HCT116 (cell line): ENCODE measurements at regions not wholly inside any gene's neighbourhood (a gene's known extent, or its start where the extent isn't known, plus 50 kb on each side); places are given as distances from the start of the nearest gene placed in this dataset.

Source experiments
- ATAC-seq: fragments of 200-7000 bp; cut with Tn5 transposase; 2 replicates; pipeline ENCODE4 v1.9.1; 2020; ENCODE audit warnings: mild to moderate bottlenecking, moderate library complexity
- BruUV-seq: library from RNA; stranded (reverse); fragments of 400-500 nt; replicated peaks from 2 replicates; lab custom pipeline; 2021; lab: Mats Ljungman, UMichigan
- CTCF ChIA-PET: fragments of 300-600 bp; sonication (Branson Sonifier 250); formaldehyde crosslinking; loops from one replicate; lab custom pipeline; 2021; ENCODE audit warnings: antibody characterized with exemption; lab: Charles Lee
- POLR2A ChIA-PET: fragments of 300-600, 350-600 bp; sonication (Branson Sonifier 250); formaldehyde crosslinking; loops from one replicate; lab custom pipeline; 2021; ENCODE audit warnings: antibody characterized with exemption; lab: Charles Lee
- RAD21 ChIA-PET, 2 experiments: fragments of 300-600 bp; sonication (Branson Sonifier 250); formaldehyde crosslinking; loops; one replicate each; lab custom pipeline; 2023; ENCODE audit warnings: low total read pairs in 2 of 2; ENCODE audit not compliant: uncharacterized antibody in 2 of 2, unreplicated experiment in 2 of 2, low non-redundant PET in 1 of 2; lab: Charles Lee
- DNase-seq: peaks from one replicate; pipeline ENCODE4 v3.0.0-alpha.2; 2010; ENCODE audit warnings: low read depth, low spot score
- H2AFZ ChIP-seq: fragments of 200-600 bp; shearing (Covaris generic), sonication (generic); 2 replicates; pipeline ENCODE4 v1.6.1; 2017; ENCODE audit warnings: low read depth, mixed run types, mixed read lengths, antibody characterized with exemption, low read length; ENCODE audit not compliant: poor library complexity, severe bottlenecking
- H3K27ac ChIP-seq: 2 replicates; pipeline ENCODE4 v1.5.1; 2012; ENCODE audit warnings: low read depth, low read length
- H3K27me3 ChIP-seq: fragments of 200-600 bp; sonication (generic); 2 replicates; pipeline ENCODE4 v1.6.1; 2016; ENCODE audit warnings: mixed run types, low read length, mixed read lengths; ENCODE audit not compliant: insufficient read depth
- H3K36me3 ChIP-seq, 2 experiments: fragments of 200-500 bp in 1 of 2; fragments of 200-600 bp in 1 of 2; sonication (Bioruptor generic) in 1 of 2; sonication (generic) in 1 of 2; 2 replicates each; pipeline versions ENCODE4 v1.5.1 to v1.6.1; 2014 to 2016; ENCODE audit warnings: low read length in 2 of 2, inconsistent platforms in 1 of 2, mixed read lengths in 1 of 2, mixed run types in 1 of 2; ENCODE audit not compliant: insufficient read depth in 2 of 2, control insufficient read depth in 1 of 2
- H3K4me1 ChIP-seq, 2 experiments: fragments of 200-600 bp in 1 of 2; sonication (generic) in 1 of 2; 2 replicates each; pipeline versions ENCODE4 v1.5.1 to v1.6.1; 2012 to 2017; ENCODE audit warnings: low read length in 2 of 2, inconsistent platforms in 1 of 2, mild to moderate bottlenecking in 1 of 2, mixed read lengths in 1 of 2, mixed run types in 1 of 2, moderate library complexity in 1 of 2; ENCODE audit not compliant: insufficient read depth in 2 of 2, control insufficient read depth in 1 of 2
- H3K4me2 ChIP-seq: fragments of 200-600 bp; sonication (generic); 2 replicates; pipeline ENCODE4 v1.6.1; 2017; ENCODE audit warnings: mixed run types, low read length, mixed read lengths
- H3K4me3 ChIP-seq, 2 experiments: fragments of 200-600 bp in 1 of 2; sonication (generic) in 1 of 2; replicated peaks in 1 of 2; 2 replicates each; pipeline ENCODE4 v1.5.1; 2011 to 2016; ENCODE audit warnings: low read length in 2 of 2, control low read depth in 1 of 2, low read depth in 1 of 2, mild to moderate bottlenecking in 1 of 2, mixed read lengths in 1 of 2, mixed run types in 1 of 2
- H3K79me2 ChIP-seq: fragments of 200-600 bp; sonication (generic); 2 replicates; pipeline ENCODE4 v1.6.1; 2017; ENCODE audit warnings: mild to moderate bottlenecking, mixed run types, low read length, moderate library complexity, mixed read lengths; ENCODE audit not compliant: insufficient read depth
- H3K9ac ChIP-seq: fragments of 200-600 bp; sonication (generic); 2 replicates; pipeline ENCODE4 v1.6.1; 2016; ENCODE audit warnings: low read length, mixed read lengths
- H3K9me2 ChIP-seq: fragments of 200-600 bp; sonication (generic), shearing (Covaris generic); 2 replicates; pipeline ENCODE4 v1.6.1; 2017; ENCODE audit warnings: mixed run types, mild to moderate bottlenecking, moderate library complexity; ENCODE audit not compliant: insufficient read depth
- H3K9me3 ChIP-seq, 2 experiments: fragments of 200-500 bp in 1 of 2; fragments of 200-600 bp in 1 of 2; sonication (Bioruptor generic) in 1 of 2; sonication (generic) in 1 of 2; 2 replicates each; pipeline ENCODE4 v1.6.1; 2014 to 2017; ENCODE audit warnings: low read length in 2 of 2, mixed read lengths in 2 of 2, inconsistent platforms in 1 of 2, low read depth in 1 of 2, mild to moderate bottlenecking in 1 of 2, mixed run types in 1 of 2, moderate library complexity in 1 of 2; ENCODE audit not compliant: control insufficient read depth in 1 of 2, insufficient read depth in 1 of 2
- H4K20me1 ChIP-seq: fragments of 200-600 bp; sonication (generic), shearing (Covaris generic); 2 replicates; pipeline ENCODE4 v1.6.1; 2017; ENCODE audit warnings: mixed run types, mild to moderate bottlenecking, moderate library complexity; ENCODE audit not compliant: insufficient read depth
- CEBPB ChIP-seq: IDR thresholded peaks from 2 replicates; pipeline ENCODE4 v1.6.1; 2012; ENCODE audit warnings: low read depth
- EGR1 ChIP-seq: IDR thresholded peaks from 2 replicates; pipeline ENCODE4 v1.6.1; 2012; ENCODE audit warnings: low read depth
- ELF1 ChIP-seq: IDR thresholded peaks from 2 replicates; pipeline ENCODE4 v1.6.1; 2012; ENCODE audit warnings: low read depth, borderline replicate concordance
- EZH2 ChIP-seq: fragments of 200-600 bp; sonication (generic); IDR thresholded peaks from 2 replicates; pipeline ENCODE4 v1.6.1; 2017; ENCODE audit warnings: antibody characterized with exemption, mixed run types
- POLR2A ChIP-seq: IDR thresholded peaks from 2 replicates; pipeline ENCODE4 v1.7.0; 2011; ENCODE audit warnings: borderline replicate concordance; ENCODE audit not compliant: insufficient read depth, insufficient read length; ENCODE audit errors: extremely low read depth
- REST ChIP-seq: IDR thresholded peaks from 2 replicates; pipeline ENCODE4 v1.6.1; 2012; ENCODE audit warnings: low read depth
- SP1 ChIP-seq: IDR thresholded peaks from 2 replicates; pipeline ENCODE4 v1.6.1; 2012; ENCODE audit warnings: low read depth
- SRF ChIP-seq: IDR thresholded peaks from 2 replicates; pipeline ENCODE4 v1.6.1; 2012; ENCODE audit warnings: low read depth
- ZFX ChIP-seq: fragments of 450-650 bp; IDR thresholded peaks from 2 replicates; pipeline ENCODE4 v1.6.1; 2017
- intact Hi-C: fragments of 100-400 bp; cut with micrococcal nuclease; formaldehyde crosslinking; loops from 2 replicates; pipeline ENCODE4 v1.10.0; 2022
- TF ChIP-seq, protein P1 (sequence below), 3 experiments: fragments of 200-600 bp in 1 of 3; sonication (generic) in 1 of 3; IDR thresholded peaks in 2 of 3; conservative IDR thresholded peaks in 1 of 3; 2 replicates each; pipeline ENCODE4 v1.5.1; 2012 to 2017; ENCODE audit warnings: low read depth in 2 of 3, low read length in 2 of 3, antibody characterized with exemption in 1 of 3, borderline replicate concordance in 1 of 3, control low read depth in 1 of 3, mild to moderate bottlenecking in 1 of 3, mixed read lengths in 1 of 3, mixed run types in 1 of 3, moderate library complexity in 1 of 3; ENCODE audit not compliant: insufficient read depth in 1 of 3

DNA sequence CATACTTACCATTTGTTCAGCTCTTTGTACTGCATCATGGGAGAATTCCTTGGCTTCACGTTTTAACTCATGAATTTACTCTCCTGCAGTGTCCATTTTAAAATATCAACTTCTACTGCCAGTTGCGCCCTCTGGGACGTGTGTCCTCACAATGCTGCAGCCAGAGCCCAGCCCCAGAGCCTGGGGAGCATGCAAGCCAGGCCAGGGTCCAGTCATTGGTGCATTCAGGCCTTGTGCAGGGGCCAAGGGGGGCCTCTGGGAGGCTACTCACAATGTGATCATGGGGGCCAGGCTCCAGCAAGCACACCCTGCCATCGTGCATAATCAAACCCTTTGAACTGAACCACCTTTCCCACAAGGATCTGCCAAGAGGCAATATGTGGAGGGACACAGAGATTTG lies 105.6 kb upstream of the CCDC112 start:
- ChIA-PET CTCF (no interaction called here), POLR2A (no interaction called here), RAD21 (no interaction called here)
- no peak for DNase-seq
- no peak overlapping the region for H3K4me3 ChIP-seq
- no peaks in the 10 kb centered on the region for H3K4me1 ChIP-seq
- no peaks in the 10 kb centered on the region for H3K79me2 ChIP-seq
- H3K9ac ChIP-seq, result no peak overlapping the region
- no peaks in the 10 kb centered on the region for H4K20me1 ChIP-seq
- no peak overlapping the region for H2AFZ ChIP-seq
- no peaks in the 10 kb centered on the region for H3K36me3 ChIP-seq
- H3K27ac ChIP-seq, result no peak overlapping the region
- no peaks in the 10 kb centered on the region for H3K27me3 ChIP-seq
- H3K9me2 ChIP-seq, result no peaks in the 10 kb centered on the region
- no peaks in the 10 kb centered on the region for H3K9me3 ChIP-seq
- intact Hi-C loops, result no loop called here
- TF ChIP-seq, protein P1, sequence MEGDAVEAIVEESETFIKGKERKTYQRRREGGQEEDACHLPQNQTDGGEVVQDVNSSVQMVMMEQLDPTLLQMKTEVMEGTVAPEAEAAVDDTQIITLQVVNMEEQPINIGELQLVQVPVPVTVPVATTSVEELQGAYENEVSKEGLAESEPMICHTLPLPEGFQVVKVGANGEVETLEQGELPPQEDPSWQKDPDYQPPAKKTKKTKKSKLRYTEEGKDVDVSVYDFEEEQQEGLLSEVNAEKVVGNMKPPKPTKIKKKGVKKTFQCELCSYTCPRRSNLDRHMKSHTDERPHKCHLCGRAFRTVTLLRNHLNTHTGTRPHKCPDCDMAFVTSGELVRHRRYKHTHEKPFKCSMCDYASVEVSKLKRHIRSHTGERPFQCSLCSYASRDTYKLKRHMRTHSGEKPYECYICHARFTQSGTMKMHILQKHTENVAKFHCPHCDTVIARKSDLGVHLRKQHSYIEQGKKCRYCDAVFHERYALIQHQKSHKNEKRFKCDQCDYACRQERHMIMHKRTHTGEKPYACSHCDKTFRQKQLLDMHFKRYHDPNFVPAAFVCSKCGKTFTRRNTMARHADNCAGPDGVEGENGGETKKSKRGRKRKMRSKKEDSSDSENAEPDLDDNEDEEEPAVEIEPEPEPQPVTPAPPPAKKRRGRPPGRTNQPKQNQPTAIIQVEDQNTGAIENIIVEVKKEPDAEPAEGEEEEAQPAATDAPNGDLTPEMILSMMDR (IDR thresholded peaks at IDR 0.05 in 2 of 3, conservative IDR thresholded peaks at IDR 0.05 in 1 of 3; ENCODE audit: borderline replicate concordance in 1 of 3, insufficient read depth in 1 of 3, low read depth in 2 of 3, low read length in 2 of 3), result no peak
- TF ChIP-seq CEBPB, result no peak
- no peak for TF ChIP-seq ZFX
- no peak for TF ChIP-seq REST
- no peak for TF ChIP-seq SRF
- no peak for TF ChIP-seq SP1
- no peak for TF ChIP-seq EGR1
- TF ChIP-seq EZH2, result no peak
- no peak for TF ChIP-seq ELF1
- no peak for TF ChIP-seq POLR2A
- H3K4me2 ChIP-seq, result no peak overlapping the region
- no TSS peak for BruUV-seq
- ATAC-seq, result no peak
